Fibroblast of peridontal ligament (primary cell): ENCODE measurements at regions not wholly inside any gene's neighbourhood (a gene's known extent, or its start where the extent isn't known, plus 50 kb on each side); places are given as distances from the start of the nearest gene placed in this dataset.

Experiments
- DNase-seq: peaks from one replicate; pipeline ENCODE4 v3.0.0-alpha.2; 2010; ENCODE audit errors: extremely low read depth

DNA sequence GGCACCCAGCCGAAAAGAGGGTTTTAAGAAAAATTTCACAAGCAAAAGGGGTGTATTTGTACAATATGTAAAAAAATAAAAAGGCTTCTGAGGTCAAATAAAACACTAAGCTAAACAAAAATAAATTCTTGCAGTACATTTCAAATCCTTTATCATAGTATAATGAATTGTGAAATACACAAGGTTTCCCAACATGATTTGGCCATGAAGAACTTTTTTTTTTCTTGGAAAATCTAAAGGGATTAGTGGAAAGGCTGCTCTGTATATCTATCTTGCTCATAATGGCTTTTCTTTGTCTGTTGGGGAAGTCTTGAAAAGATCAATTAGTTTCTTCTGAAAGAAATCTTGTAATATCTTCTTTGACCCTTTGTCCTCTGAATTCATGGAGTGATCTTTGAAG lies 593.4 kb downstream of the PLPP3 start:
- peak; percentile 82 for DNase-seq

DNA sequence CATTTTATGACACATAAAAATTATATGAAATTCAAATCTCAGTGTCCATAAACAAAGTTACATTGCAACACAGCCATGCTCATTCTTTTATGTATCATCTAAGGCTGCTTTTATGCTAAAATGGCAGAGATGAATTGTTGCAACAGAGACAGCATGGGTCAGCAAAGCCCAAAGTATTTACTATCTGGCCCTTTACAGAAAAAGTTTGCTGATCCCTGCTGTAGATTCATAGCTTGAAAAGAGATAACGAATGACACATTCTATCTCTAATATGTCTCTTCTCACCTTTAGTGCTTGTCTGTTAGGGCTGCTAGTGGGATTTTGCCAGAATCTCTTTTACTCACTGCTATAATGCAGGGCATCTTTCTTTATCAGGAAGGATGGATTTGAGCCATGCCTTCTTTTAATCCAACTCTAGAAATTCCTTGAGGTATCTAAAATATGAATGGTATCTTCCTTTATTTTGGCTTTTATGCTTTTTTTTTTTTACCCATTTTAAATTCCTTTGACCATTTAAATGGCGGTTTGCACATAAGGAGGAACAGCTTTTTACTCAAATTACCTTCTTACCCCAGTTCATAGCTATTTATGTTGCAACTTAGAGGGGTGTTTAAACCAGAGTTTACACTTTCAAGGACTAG lies 598.2 kb downstream of the PLPP3 start:
- DNase-seq: peak; percentile 74

DNA sequence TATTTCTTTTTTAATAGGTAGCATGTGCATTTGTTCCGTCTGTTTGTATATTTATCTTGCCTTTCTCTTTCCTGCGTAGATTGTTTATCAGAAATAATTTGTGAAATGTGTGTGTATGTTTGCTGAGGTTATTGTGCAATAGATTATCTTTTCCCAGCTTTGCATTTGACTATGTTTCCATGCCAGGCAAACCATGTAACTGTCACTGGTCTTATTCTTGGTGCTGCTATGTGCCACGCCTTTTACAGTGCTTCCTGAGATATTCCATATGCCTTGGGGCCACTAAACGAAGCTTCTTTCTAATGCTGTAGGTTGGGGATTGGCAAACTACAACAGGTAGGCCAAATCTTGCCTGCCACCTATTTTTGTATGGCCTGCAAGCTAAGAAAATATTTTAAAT lies 598.8 kb downstream of the PLPP3 start:
- DNase-seq: peak; percentile 32

DNA sequence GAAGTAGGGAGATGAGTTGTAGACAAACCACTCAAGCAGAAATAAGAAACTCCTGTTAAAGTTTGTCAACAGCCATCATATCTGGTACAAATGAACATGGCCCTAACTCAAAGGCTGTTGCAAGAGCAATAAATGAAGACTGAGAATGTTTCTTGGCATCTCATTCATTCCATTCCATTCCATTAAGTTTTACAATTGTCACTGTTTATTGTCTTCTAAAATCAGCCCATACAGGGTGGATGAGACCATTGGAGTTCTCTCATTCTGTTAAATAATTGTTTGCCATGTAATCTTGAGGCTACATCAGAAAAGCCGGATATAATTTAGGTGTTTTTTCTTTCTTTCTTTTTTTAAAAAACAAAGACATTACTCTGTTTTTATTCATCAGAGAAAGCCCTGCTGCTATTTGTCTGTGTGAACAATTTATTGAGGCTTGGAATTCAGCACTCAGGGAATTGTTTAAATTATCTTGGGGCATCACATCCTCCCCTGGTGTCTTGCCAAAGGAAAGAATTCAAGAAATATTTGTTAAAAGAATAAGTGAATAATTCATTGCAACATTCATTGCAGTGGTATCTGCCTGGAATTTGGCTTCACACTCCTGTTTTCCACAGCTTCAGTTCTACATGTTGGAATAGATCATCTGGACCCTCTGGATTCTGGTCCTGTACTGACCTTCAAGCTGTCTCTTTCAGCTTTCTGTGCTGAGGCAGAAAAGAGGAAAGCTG lies 604.5 kb downstream of the PLPP3 start:
- DNase-seq: peak; percentile 96

DNA sequence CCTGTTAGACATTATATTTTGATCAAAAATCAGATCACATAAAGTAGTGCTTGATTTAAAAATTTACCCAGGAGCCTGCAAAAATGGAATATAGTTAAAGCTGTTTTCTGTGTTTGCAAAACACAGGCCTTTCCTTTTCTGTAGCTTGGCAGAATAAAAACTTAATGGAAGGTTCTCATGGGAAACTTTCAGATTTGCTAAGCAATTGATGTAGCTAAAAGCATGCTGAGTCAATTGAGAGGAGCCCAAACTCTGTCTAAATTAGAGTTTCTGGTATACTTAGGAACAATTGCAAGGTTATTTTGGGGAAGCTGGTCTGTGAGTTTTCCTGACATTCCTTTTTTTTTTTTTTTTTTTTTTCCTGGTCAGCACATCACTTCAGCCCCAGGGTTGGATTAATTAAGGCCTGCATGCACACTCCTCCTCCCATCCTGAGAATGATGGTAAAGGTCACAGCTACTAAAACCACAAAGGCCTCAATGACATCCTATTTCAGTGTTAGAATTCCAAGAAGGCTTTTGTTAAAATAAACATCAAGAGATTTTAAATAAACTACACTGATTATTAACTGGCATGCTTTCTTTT lies 608.7 kb downstream of the PLPP3 start:
- peak; percentile 100 for DNase-seq

DNA sequence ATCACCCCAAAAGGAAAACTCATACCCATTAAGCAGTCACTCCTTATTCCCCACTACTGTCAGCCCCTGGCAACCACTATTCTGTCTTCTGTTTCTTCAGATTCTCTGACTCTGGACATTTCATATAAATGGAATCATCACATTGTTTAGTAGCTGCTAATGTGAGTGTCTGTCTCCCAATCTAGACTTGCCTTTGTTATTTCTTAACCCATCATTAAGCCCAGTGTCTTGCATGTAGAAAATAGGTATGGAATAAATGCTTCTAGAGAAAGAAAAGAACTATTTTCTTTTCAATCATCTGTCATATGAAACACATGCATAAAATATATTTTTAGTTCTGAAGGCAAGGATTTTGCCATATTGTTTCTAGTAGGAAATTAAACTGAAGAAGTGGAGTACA lies 610.0 kb downstream of the PLPP3 start:
- no peak for DNase-seq

DNA sequence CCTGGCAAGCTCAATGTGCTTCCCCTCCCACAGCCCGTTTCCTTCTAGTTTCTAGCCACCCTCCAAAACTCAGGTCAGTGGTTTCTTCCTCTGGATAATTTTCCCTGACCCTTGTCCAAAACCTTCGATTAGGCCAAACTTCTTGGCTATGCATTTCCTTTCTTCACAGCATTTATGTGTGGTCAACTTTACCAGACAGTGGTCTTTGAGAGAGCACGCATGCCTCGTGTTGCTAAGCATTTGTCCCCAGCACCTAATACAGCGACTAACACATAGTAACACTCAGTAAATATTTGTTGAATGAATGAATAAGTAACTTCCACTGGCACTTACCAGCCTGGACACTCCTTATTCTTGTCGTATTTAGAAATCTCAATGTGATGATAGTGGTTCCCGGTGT lies 610.7 kb downstream of the PLPP3 start:
- DNase-seq: no peak

DNA sequence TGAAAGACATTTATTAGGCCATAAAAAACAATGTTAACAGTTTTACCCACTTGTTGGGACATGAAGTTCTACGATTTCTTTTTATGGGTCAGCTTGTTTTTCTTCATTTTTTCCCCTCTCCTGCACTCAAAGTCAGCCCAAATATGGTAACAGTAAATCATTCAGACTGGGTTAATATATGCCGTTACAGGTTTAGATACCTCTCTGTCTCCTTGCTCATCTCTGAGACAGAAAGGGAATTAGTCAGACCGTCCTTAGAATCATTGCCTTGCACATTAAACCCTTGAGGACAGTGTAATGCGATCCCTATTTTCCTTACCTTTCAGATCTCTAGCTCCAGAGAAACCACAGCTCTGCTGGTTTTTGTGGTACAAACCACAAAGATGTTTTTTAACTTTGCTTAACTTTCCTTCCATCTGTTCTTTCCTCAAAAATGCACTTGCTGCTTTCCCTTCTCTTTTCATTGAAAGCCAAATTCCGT lies 613.3 kb downstream of the PLPP3 start:
- peak; percentile 74 for DNase-seq

DNA sequence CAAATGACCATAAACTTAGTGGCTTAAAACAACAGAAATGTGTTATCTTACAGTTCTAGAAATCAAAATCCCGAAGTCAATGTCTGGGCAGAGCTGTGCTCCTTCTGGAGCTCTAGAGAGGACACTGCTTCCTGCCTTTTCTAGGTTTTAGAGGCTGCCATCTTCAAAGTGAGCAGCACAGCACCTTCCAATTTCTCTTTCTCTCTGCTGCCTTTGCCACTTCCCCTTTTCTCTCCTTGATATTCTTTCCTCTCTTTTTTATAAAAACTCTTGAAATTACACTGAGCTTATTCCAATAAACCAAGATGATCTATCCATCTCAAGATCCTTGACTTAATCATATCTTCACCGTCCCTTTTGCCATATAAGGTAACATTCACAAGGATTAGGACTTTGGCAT lies 616.9 kb downstream of the PLPP3 start:
- no peak for DNase-seq

DNA sequence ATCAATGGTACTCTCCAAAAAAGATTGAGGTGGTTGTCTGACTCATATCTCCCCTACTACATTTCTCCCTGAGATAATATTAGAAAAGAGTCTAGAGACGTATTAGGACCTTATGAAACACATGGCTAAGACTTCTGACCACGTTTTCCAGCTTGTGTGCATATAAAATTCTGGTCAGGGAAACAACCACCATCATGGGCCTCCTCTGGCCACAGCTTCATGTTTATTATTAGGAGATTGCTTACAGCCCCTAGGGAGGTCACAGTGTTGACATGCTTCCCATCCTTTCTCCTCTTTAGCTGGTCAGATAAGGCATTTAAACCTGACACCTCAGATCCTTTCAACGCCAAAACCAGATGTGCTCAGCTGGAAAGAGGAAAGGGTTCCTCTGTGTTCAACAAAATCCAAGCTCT lies 620.2 kb downstream of the PLPP3 start:
- DNase-seq: no peak

DNA sequence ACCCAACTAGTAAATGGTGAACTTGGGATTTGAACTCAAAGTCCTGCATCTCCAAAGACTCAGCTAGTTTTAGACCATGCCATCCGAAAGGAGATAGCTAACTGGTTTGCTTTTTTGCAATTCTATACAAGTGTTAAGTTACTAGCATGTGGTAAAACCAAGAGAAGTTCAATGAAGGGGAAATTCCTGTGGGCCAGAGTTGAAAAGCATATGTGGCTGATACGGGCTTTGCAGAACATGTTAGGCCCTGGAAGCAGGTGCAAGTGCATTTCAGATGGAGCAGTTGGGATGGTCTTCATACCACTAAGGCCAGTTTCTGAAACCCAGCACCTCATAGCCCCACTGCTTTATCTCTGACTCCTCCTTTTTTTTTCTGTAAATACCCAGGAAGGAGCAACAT lies 620.9 kb downstream of the PLPP3 start:
- peak; percentile 26 for DNase-seq

DNA sequence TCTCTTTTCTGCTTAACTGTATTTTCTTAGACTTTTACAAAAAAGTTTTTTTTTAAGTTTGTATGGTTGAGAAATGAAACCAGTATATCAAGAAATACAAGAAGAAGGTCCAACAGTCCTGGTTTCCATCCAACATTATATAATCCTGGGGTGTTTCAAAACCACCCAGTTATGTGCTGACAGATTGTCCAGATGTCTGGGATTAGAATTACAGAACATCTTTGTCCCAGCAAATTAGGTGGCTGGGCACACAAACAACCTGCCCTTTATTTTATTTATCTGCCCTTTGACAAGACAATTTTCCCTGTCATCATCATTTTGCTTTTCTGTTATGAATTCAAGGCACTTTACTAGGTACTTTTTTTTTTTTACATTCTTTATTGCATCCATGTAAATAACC lies 622.1 kb downstream of the PLPP3 start:
- peak; percentile 62 for DNase-seq

DNA sequence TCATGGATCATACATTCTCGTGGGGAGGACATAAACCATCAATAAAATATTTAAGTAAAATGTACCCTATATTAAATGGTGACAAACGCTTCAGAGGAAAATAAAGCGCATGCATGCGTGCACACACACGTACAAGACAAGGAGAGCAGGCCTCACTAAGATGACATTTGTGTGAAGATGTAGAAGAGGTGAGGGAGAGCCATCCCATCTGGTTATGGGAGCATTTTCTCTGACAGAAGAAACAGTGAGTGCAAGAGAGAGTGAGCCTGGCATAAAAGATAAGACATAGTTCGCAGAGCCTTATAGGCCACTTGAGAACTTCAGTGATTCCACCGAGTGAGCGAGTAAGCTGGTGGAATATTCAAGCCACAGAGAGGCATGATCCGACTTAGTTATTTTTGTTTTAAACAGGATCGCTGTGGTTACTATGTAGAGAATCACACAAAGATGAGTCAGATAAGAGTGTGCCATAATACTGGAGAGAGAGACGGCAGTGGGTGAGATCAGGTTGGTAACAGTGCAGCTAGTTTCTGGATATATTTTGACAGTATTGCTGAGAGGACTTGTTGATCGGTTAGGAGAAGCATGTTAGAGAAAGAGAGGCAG lies 624.2 kb downstream of the PLPP3 start:
- DNase-seq: peak; percentile 91

DNA sequence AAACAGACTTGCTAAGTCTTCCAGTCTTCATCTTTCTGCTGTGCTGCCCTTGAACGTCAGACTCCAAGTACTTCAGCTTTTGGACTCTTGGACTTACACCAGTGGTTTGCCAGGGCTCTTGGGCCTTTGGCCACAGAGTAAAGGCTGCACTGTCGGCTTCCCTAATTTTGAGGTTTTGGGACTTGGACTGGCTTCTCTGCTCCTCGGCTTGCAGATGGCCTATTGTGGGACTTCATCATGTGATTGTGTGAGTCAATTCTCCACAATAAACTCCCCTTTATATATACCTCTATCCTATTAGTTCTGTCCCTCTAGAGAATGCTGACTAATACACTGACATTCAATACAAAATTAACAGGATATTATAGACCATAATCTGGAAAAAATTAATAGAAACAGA lies 628.1 kb downstream of the PLPP3 start:
- DNase-seq: peak; percentile 86

DNA sequence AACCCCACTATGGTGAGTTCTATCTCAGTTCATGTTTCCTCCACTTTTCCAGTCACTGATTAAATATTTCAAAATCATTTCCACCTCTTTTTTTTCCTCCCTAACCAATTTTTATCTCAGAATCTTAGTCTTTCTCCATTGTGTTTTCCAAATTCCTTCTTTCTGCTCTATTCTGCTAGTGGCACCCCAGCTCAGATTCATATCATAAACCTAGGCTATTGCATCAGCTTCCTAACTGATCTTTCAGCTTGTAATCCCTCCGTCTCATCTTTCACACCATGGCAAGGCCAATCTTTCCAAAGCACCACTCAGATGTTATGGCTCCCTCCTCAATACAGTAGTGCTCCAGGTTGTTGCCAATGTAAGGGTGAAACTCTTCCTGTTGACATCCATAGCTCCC lies 631.9 kb downstream of the PLPP3 start:
- no peak for DNase-seq

DNA sequence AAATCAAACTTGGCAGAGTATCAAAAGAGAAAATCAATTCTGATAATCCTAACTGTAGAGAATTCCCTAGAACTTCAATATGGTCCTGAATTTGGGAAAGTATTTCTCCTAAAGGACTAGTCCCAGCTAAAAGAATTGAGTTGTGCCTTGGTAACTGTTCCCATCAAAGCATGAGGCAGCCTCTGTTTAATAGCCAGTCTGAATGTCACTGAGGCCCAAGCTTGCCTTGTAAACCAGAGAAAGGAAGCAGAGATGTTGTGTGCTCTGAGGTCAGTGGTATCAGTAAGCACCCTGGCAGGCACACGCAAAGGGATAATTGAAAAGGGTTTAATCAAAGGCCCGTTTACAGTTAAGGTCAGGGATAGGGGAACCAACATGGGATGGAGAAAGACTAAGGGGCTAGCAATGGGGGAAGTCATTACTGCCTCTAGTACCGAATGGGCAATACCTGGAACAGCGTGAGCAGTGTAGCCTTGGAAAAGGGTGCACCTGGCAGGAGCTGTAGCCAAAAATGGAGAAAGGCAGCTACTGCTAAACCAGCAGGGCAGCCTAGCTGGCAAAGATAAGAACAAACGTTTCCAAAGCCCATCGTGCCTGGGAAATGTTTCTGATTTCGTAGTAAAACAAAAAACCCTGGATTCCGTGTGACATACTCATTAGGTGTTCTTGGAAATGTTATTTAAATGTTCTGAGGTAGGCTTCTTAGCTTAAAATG lies 635.5 kb downstream of the PLPP3 start:
- no peak for DNase-seq

DNA sequence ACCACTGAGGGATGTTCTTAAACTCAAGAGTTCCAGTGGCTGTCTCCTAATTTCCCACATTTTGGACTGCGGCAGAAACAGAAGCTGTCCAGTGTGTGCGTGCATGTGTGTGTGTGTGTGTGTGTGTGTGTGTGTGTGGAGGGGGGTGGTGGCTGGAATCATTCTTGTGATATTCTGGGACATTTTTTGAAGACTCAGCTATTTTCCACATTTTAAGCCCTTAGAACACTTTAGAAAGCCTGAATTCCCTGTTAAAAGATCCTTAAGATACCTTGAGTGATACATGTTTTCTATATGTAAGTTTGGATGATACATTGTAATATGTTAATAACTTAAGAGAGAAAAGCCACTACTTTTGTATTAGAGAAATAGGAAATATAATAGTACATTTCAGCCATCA lies 636.4 kb downstream of the PLPP3 start:
- no peak for DNase-seq

DNA sequence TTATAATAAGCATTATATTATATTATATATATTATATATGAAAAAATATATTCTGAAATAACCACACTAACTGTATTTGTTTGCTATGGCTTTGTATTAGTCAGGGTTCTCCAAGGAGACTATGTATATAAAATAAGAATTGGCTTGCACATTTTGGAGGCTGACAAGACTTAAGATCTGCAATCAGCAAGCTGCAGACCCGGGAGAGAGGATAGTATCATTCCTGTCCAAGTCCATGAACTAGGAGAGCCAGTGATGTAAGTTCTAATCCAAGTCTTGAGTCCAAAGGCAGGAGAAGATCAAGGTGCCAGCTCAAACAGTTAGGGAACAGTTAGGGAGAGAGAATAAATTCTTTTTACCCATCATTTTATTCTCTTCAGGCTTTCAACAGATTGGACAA lies 639.5 kb downstream of the PLPP3 start:
- no peak for DNase-seq

DNA sequence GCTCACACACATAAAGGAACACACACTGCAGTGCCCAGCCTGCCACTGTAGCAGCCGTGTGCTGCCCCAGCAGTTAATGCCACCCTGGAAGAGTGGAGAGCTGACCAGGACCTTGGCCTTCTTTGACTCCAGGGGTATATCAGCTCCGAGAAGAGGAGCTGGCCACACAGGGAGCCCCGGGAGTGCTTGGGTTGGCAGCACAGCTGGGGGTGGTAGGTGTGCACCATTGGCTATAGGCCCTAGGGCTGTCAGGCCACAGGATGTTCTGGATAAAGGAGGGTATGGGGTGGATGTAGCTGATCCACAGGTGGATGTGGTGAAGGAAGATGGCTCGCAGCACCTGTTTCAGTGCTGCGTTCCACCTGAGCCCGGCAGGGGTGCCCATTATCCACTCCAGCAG lies 640.5 kb downstream of the PLPP3 start:
- no peak for DNase-seq

DNA sequence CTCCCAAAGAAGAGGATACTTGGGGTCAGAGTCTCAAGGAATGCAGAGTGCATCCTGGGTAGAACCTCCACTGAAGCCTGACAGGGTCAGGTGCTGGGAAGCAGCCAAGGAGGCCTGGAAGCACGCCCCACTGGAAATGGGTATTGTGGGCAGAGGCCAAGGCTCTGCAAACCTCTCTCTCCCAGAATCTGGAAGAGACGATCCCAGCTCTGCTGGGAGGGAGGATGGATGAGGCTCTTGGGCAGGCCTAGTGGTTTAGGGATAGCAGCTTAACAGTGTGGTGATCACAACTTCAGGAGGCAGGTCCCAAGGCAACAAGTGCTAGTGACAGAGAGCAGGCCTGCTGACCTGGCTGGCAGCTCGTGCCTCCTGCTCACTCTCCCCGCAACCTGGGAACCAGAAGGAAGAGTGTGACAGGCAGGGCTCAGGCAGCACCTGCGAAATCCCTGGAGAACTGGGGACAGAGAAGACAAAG lies 641.0 kb downstream of the PLPP3 start:
- peak; percentile 51 for DNase-seq

DNA sequence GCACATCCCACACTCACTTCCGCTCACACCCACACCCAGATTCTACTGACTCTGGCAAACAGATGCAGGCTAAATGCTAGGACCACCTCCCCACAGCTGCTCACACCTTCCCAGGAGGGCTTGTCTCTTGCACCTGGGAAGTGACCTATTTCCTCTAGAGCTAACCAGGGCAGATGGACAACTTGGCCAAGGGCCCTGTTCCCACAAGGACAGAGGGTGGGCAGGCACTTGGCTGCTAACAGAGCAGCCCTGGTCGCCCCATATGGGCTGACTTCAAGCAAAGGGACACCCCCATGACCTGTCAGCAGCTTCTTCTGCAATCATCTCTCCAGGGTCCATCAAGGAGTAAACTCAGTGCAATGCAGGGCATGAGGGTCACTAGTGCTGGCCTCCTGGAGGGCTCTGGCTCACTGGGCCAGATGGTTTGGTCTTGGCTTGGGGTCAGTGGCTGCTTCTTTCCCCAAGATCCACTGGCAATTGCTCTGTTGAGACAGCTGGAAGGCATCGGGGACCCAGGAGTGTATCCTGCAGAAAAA lies 641.5 kb downstream of the PLPP3 start:
- no peak for DNase-seq

DNA sequence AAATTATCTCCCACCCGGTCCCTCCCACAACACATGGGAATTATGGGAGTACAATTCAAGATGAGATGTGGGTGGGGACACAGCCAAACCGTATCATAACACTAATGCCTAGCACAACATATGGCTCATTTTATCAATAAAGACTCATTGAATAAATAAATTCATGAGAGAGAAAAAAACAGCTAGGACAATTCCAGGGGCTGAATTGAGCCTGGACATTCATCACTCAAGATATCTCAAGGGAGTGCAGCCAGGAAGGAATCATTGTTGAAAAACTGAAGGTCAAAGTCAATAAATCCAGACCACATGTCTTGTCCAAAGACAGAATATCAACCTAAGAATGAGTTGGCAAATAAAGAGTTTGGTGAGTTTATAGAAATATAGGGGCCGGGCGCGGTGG lies 644.1 kb downstream of the PLPP3 start:
- DNase-seq: no peak
